ENCODE measurements at regions not wholly inside any gene's neighbourhood (a gene's known extent, or its start where the extent isn't known, plus 50 kb on each side); places are given as distances from the start of the nearest gene placed in this dataset.

DNA sequence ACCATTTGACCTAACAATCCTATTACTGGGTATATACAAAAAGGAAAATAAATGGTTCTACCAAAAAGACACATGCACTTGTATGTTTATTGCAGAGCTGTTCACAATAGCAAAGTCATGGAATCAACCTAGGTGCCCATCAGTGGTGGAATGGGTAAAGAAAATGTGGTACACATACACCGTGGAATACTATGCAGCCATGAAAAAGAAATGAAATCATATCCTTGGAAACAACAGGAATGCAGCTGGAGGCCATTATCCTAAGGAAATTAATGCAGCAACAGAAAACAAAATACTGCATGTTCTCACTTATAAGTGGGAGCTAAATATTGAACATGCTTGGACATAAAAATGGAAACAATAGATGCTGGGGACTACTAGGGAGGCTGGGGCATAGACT, 534.1 kb upstream of the SGCD start:
- H2BK12ac ChIP-seq (ENCODE audit: low read depth, low read length): no peak overlapping the region
- H3K4me2 ChIP-seq (ENCODE audit: insufficient read depth in 1 of 2, low read depth in 2 of 2, low read length in 2 of 2): no peak overlapping the region
- no peaks in the 10 kb centered on the region for H3K79me1 ChIP-seq (ENCODE audit: low read depth, low read length)
- FAIRE-seq (no peak), DNase-seq (ENCODE audit: low read depth in 1 of 2, low spot score in 2 of 2) (no peak)
- H3K27ac ChIP-seq (ENCODE audit: low read depth, low read length): no peak overlapping the region
- H3K4ac ChIP-seq (replicated peaks; ENCODE audit: insufficient read length, low read depth, low read length): no peak overlapping the region
- H3K18ac ChIP-seq (ENCODE audit: extremely low read depth, low read length): no peak overlapping the region
- no peak overlapping the region for H2BK5ac ChIP-seq (ENCODE audit: low read depth, low read length)
- 90% methylated on average over 1 of the region's 1 CpG; no CpG with 5 or more reads in 1 of the 2 experiments for WGBS, 2 experiments (ENCODE audit: extremely low coverage in 1 of 2, insufficient coverage in 1 of 2, insufficient read length in 1 of 2, insufficient replicate concordance in 2 of 2, low coverage in 1 of 2, low lambda C conversion rate in 2 of 2, missing lambda C conversion rate in 1 of 2)
- no peak overlapping the region for H3K9ac ChIP-seq (replicated peaks in 1 of 4; ENCODE audit: extremely low read depth in 1 of 4, low read depth in 3 of 4, low read length in 3 of 4)
- no peak overlapping the region for H2AFZ ChIP-seq (ENCODE audit: low read length)
- no peak overlapping the region for H2BK15ac ChIP-seq (ENCODE audit: low read length)
- H3K27me3 ChIP-seq (replicated peaks in 1 of 4; ENCODE audit: control insufficient read depth in 3 of 4, extremely low read depth in 1 of 4, insufficient read depth in 3 of 4, low read length in 3 of 4): no peaks in the 10 kb centered on the region
- no peak overlapping the region for H3K4me3 ChIP-seq (ENCODE audit: extremely low read depth in 1 of 4, insufficient read depth in 2 of 4, low read depth in 3 of 4, low read length in 4 of 4)
- no peak overlapping the region for H2AK5ac ChIP-seq (ENCODE audit: low read depth, low read length)
- no peaks in the 10 kb centered on the region for H4K20me1 ChIP-seq (replicated peaks in 1 of 2; ENCODE audit: control insufficient read depth in 1 of 2, insufficient read depth in 2 of 2, low read length in 2 of 2)
- no peak overlapping the region for H3K14ac ChIP-seq (ENCODE audit: insufficient read length)
- no peak overlapping the region for H4K8ac ChIP-seq (ENCODE audit: extremely low read depth, insufficient read depth, low read length)
- no peak overlapping the region for H4K5ac ChIP-seq (ENCODE audit: insufficient read length, low read depth, low read length)
- no peak overlapping the region for H3K56ac ChIP-seq (replicated peaks; ENCODE audit: insufficient read length, low read depth, low read length)
- H2BK120ac ChIP-seq (replicated peaks; ENCODE audit: low read depth, low read length): no peak overlapping the region
- no peaks in the 10 kb centered on the region; a peak in 1 of 8 replicates for H3K36me3 ChIP-seq (ENCODE audit: control insufficient read depth in 2 of 4, insufficient read depth in 4 of 4, low read length in 3 of 4)
- H3K4me1 ChIP-seq (replicated peaks in 1 of 4; ENCODE audit: control insufficient read depth in 3 of 4, insufficient read depth in 4 of 4, low read length in 3 of 4): no peaks in the 10 kb centered on the region
- TF ChIP-seq POLR2AphosphoS5 (IDR thresholded peaks at IDR 0.05; ENCODE audit: low read depth, low read length): no peak
- no peak for TF ChIP-seq SP4 (IDR thresholded peaks at IDR 0.05; ENCODE audit: low read length)
- no peak for TF ChIP-seq SP1 (IDR thresholded peaks at IDR 0.05; ENCODE audit: low read depth, low read length)
- TF ChIP-seq EP300 (IDR thresholded peaks at IDR 0.05; ENCODE audit: borderline replicate concordance in 1 of 2, low read depth in 2 of 2, low read length in 2 of 2): no peak
- TF ChIP-seq ZNF274 (IDR thresholded peaks at IDR 0.05; ENCODE audit: borderline replicate concordance, extremely low read depth, low read length): no peak
- no peak for TF ChIP-seq EGR1 (IDR thresholded peaks at IDR 0.05; ENCODE audit: borderline replicate concordance, low read depth, low read length)
- no peak for TF ChIP-seq NRF1 (IDR thresholded peaks at IDR 0.05; ENCODE audit: low read depth, low read length)
- POLR2A ChIA-PET (ENCODE audit: partially characterized antibody): no interaction called here
- no peak overlapping the region for H4K91ac ChIP-seq (replicated peaks; ENCODE audit: insufficient read length, low read length)
- peaks cover 0 to 21% of the 10 kb centered on the region in 2 experiments; a peak in 2 of 4 replicates for H3K9me3 ChIP-seq (ENCODE audit: insufficient read depth in 2 of 2, low read depth in 1 of 2, low read length in 1 of 2)
- H3K23me2 ChIP-seq (ENCODE audit: low read depth, low read length): no peaks in the 10 kb centered on the region
- no peak overlapping the region for H2BK20ac ChIP-seq (ENCODE audit: low read length)
- CTCF ChIA-PET (ENCODE audit: partially characterized antibody): no interaction called here
- no peaks in the 10 kb centered on the region for H3K79me2 ChIP-seq (ENCODE audit: control insufficient read depth in 1 of 2, insufficient read depth in 2 of 2, low read length in 2 of 2)
- H3K23ac ChIP-seq (ENCODE audit: insufficient read length): no peak overlapping the region

Data from H1 (cell line).